ENCODE measurements at regions not wholly inside any gene's neighbourhood (a gene's known extent, or its start where the extent isn't known, plus 50 kb on each side); places are given as distances from the start of the nearest gene placed in this dataset.

- TF ChIP-seq ZNF232 (CRISPR knock-in tag; IDR thresholded peaks at IDR 0.05) (no peak), ZBTB43 (CRISPR knock-in tag; IDR thresholded peaks at IDR 0.05) (no peak), TEAD4 (CRISPR knock-in tag; IDR thresholded peaks at IDR 0.05) (no peak), USF1 (CRISPR knock-in tag; IDR thresholded peaks at IDR 0.05) (no peak), MAX (CRISPR knock-in tag; IDR thresholded peaks at IDR 0.05) (no peak)
These were observed 54.3 kb upstream of the INTU start for GRCh38 chr4:127578491-127578890.
